ENCODE measurements at regions not wholly inside any gene's neighbourhood (a gene's known extent, or its start where the extent isn't known, plus 50 kb on each side); places are given as distances from the start of the nearest gene placed in this dataset.

DNA sequence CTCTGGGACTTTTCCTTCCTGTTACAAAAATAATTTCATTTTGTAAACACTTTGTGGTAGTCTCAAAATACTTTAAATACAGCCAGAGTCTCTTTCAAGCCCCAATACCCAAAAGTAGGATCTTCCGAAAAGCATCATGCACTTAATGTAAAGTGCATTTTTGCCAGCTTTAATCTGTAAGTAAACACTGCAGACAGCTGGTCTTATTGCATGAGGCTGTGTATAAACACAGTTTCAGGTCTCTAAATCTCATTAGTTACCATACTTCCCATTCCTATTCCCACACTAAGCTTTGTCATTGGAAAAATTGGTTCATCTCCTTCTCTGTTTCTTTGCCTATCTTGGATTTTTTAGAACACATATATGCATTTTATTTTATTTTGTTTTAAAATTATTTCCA is 87.6 kb upstream of the GNAI1 start:
- TF ChIP-seq, protein P1, sequence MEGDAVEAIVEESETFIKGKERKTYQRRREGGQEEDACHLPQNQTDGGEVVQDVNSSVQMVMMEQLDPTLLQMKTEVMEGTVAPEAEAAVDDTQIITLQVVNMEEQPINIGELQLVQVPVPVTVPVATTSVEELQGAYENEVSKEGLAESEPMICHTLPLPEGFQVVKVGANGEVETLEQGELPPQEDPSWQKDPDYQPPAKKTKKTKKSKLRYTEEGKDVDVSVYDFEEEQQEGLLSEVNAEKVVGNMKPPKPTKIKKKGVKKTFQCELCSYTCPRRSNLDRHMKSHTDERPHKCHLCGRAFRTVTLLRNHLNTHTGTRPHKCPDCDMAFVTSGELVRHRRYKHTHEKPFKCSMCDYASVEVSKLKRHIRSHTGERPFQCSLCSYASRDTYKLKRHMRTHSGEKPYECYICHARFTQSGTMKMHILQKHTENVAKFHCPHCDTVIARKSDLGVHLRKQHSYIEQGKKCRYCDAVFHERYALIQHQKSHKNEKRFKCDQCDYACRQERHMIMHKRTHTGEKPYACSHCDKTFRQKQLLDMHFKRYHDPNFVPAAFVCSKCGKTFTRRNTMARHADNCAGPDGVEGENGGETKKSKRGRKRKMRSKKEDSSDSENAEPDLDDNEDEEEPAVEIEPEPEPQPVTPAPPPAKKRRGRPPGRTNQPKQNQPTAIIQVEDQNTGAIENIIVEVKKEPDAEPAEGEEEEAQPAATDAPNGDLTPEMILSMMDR (IDR thresholded peaks at IDR 0.05) = no peak
- no peak for TF ChIP-seq POLR2A (IDR thresholded peaks at IDR 0.05)
